ENCODE measurements at regions not wholly inside any gene's neighbourhood (a gene's known extent, or its start where the extent isn't known, plus 50 kb on each side); places are given as distances from the start of the nearest gene placed in this dataset.

DNA sequence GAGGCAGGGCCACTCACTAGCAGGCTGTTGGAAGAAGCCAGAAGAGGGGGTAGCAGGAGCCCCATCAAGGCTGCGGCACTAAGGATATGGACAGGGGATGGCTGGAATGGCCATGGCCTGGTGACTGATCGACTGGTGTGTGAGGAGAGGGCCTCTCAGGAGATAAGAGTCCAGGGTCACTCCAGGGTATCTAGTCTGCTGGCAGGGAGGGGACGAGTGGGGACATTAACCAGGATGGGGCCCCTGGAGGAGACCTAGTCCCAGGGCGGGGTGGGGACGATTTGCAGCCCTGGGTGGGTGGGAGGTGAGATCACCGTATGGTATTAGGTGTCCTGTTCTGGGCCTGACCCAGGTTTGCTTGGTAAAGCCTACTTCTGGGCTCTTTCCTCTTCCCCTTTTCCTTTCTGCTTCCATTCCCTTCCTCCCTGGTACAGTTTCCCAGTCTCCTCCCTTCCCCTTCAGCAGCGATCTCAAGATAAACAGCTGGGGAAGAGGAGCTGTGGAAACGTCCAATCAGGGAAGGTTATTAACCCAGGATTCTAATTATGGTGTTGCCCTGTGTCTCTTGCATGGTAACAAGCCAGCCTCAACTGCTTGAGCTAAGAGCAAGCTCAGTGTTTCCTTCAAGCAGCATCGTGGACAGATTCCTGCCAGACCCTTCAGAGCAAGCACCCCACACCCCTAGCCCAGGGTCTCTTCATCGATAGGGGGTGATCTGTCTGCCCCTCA lies 233.2 kb downstream of the RPS24 start:
- Histone ChIP-seq H3K27me3 (no peaks in the 10 kb centered on the region), H3K9me3 (no peaks in the 10 kb centered on the region), H3K4me3 (no peak overlapping the region), H3K27ac (no peak overlapping the region), H3K4me1 (no peaks in the 10 kb centered on the region), H3K36me3 (no peaks in the 10 kb centered on the region)
- ATAC-seq (ENCODE audit: low FRiP score in 2 of 2) (no peak), DNase-seq (no peak)
- TF ChIP-seq POLR2AphosphoS5 (IDR thresholded peaks at IDR 0.05) (no peak), CTCF (IDR thresholded peaks at IDR 0.05) (no peak), POLR2A (IDR thresholded peaks at IDR 0.05) (no peak), EP300 (IDR thresholded peaks at IDR 0.05) (no peak)
- WGBS, 2 donors, result 59 to 73% methylated on average over 9 to 10 of the region's 10 CpGs

- Histone ChIP-seq H3K27me3 (no peaks in the 10 kb centered on the region), H3K4me3 (no peak overlapping the region), H3K36me3 (no peaks in the 10 kb centered on the region), H3K27ac (no peak overlapping the region), H3K9me3 (no peaks in the 10 kb centered on the region), H3K4me1 (no peaks in the 10 kb centered on the region)
- ATAC-seq (ENCODE audit: low FRiP score in 2 of 2), result peak in 1 of 2 donors; percentile 14
- TF ChIP-seq EP300 (IDR thresholded peaks at IDR 0.05), result no peak
- TF ChIP-seq POLR2A (IDR thresholded peaks at IDR 0.05), result no peak
- no peak for TF ChIP-seq POLR2AphosphoS5 (IDR thresholded peaks at IDR 0.05)
- no peak for TF ChIP-seq CTCF (IDR thresholded peaks at IDR 0.05)
- no peak for DNase-seq
- WGBS, 2 donors, result 73 to 83% methylated on average over 2 to 3 of the region's 3 CpGs
Measured at GRCh38 chr10:78267598-78267997, 233.9 kb downstream of the RPS24 start.

GRCh38 chr10:78269060-78269459 lies 235.4 kb downstream of the RPS24 start:
- Histone ChIP-seq H3K27ac (no peak overlapping the region), H3K4me1 (no peaks in the 10 kb centered on the region), H3K36me3 (no peaks in the 10 kb centered on the region), H3K4me3 (no peak overlapping the region), H3K27me3 (no peaks in the 10 kb centered on the region), H3K9me3 (no peaks in the 10 kb centered on the region)
- TF ChIP-seq CTCF (IDR thresholded peaks at IDR 0.05) (no peak), POLR2AphosphoS5 (IDR thresholded peaks at IDR 0.05) (no peak), POLR2A (IDR thresholded peaks at IDR 0.05) (no peak), EP300 (IDR thresholded peaks at IDR 0.05) (no peak)
- DNase-seq (no peak), ATAC-seq (ENCODE audit: low FRiP score in 2 of 2) (no peak)
- WGBS, 2 donors, result 94 to 100% methylated on average over 2 of the region's 2 CpGs

DNA sequence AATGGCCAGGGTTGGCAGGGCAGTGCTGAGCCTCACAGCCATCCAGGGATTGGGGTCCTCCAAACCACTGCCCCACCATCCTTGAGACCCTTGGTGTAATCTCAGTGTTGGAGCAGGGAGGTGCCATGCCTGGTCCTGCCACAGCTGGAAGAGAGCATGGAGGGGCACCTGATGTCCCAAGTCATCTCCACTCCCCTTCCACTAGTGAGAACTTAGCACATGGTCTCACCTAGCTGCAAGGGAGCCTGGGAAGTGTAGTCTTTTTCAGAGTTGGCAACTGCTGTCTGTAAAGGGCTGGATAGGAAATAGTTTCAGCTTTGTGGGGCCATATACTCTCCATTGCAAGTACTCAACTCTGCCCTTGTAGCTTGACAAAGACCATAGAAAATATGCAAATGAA lies 238.7 kb downstream of the RPS24 start:
- H3K9me3 ChIP-seq, result no peaks in the 10 kb centered on the region
- no peak overlapping the region for H3K4me3 ChIP-seq
- no peak for DNase-seq
- H3K27ac ChIP-seq, result no peak overlapping the region
- H3K4me1 ChIP-seq, result no peaks in the 10 kb centered on the region
- no peak for ATAC-seq (ENCODE audit: low FRiP score in 2 of 2)
- TF ChIP-seq POLR2AphosphoS5 (IDR thresholded peaks at IDR 0.05) (no peak), EP300 (IDR thresholded peaks at IDR 0.05) (no peak), POLR2A (IDR thresholded peaks at IDR 0.05) (no peak), CTCF (IDR thresholded peaks at IDR 0.05) (no peak)
- no peaks in the 10 kb centered on the region for H3K36me3 ChIP-seq
- no peaks in the 10 kb centered on the region for H3K27me3 ChIP-seq

- DNase-seq (no peak), ATAC-seq (ENCODE audit: low FRiP score in 2 of 2) (no peak)
- TF ChIP-seq CTCF (IDR thresholded peaks at IDR 0.05) (no peak), POLR2AphosphoS5 (IDR thresholded peaks at IDR 0.05) (no peak), EP300 (IDR thresholded peaks at IDR 0.05) (no peak), POLR2A (IDR thresholded peaks at IDR 0.05) (no peak)
- no peak overlapping the region for H3K4me3 ChIP-seq
- H3K9me3 ChIP-seq, result no peaks in the 10 kb centered on the region
- H3K27ac ChIP-seq, result no peak overlapping the region
- no peaks in the 10 kb centered on the region for H3K36me3 ChIP-seq
- no peaks in the 10 kb centered on the region for H3K4me1 ChIP-seq
- WGBS, 2 donors, result 66 to 70% methylated on average over 4 of the region's 4 CpGs
- no peaks in the 10 kb centered on the region for H3K27me3 ChIP-seq
Measured at GRCh38 chr10:78274491-78274890, 240.8 kb downstream of the RPS24 start.
